Gastroesophageal sphincter (tissue), 3 donors: ENCODE measurements at regions not wholly inside any gene's neighbourhood (a gene's known extent, or its start where the extent isn't known, plus 50 kb on each side); places are given as distances from the start of the nearest gene placed in this dataset.

Experiments used
- EP300 ChIP-seq: sonication (generic); formaldehyde crosslinking; IDR thresholded peaks from one replicate; pipeline ENCODE4 v1.6.1; 2017; ENCODE audit warnings: antibody characterized with exemption, mild to moderate bottlenecking
- POLR2A ChIP-seq, 2 donors: fragments of 450-650 bp; IDR thresholded peaks; one replicate each; pipeline ENCODE4 v1.6.1; 2017; ENCODE audit warnings: antibody characterized with exemption in 2 of 2, mild to moderate bottlenecking in 2 of 2, moderate library complexity in 1 of 2
- TF ChIP-seq, protein P1 (sequence below), 4 experiments: fragments of 200-600 bp in 2 of 4; fragments of 450-650 bp in 2 of 4; sonication (generic) in 1 of 4; IDR thresholded peaks; one replicate each; pipeline ENCODE4 v1.5.1; 2017 to 2019; ENCODE audit warnings: antibody characterized with exemption in 4 of 4, mild to moderate bottlenecking in 2 of 4, moderate library complexity in 2 of 4

DNA sequence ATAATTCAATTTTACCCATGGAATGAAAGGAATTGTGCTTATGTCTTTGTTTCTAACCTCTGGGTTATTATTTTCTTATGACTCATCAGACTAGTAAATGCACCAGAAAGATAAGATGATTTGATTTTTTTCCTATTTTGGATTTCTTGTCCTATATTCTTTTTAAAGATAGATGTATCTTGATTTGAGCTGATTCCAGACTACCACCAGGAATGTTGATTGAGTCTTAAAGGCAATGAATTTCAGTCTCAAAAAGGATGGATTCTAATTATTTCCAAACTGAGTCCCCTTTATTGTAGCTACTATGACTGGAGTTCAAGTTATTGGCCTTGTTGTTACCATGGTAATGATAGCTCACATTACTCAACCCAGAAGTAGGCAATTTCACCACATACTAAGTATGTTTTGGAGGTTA, 95.8 kb upstream of the RGS4 start:
- TF ChIP-seq, protein P1, sequence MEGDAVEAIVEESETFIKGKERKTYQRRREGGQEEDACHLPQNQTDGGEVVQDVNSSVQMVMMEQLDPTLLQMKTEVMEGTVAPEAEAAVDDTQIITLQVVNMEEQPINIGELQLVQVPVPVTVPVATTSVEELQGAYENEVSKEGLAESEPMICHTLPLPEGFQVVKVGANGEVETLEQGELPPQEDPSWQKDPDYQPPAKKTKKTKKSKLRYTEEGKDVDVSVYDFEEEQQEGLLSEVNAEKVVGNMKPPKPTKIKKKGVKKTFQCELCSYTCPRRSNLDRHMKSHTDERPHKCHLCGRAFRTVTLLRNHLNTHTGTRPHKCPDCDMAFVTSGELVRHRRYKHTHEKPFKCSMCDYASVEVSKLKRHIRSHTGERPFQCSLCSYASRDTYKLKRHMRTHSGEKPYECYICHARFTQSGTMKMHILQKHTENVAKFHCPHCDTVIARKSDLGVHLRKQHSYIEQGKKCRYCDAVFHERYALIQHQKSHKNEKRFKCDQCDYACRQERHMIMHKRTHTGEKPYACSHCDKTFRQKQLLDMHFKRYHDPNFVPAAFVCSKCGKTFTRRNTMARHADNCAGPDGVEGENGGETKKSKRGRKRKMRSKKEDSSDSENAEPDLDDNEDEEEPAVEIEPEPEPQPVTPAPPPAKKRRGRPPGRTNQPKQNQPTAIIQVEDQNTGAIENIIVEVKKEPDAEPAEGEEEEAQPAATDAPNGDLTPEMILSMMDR (IDR thresholded peaks at IDR 0.05), result no peak
- no peak for TF ChIP-seq EP300
- TF ChIP-seq POLR2A (IDR thresholded peaks at IDR 0.05), result no peak
